Sigmoid colon (tissue), 6 donors: ENCODE measurements at regions not wholly inside any gene's neighbourhood (a gene's known extent, or its start where the extent isn't known, plus 50 kb on each side); places are given as distances from the start of the nearest gene placed in this dataset.

ENCODE experiments used
- DNase-seq: peaks from one replicate; pipeline ENCODE4 v3.0.0-alpha.2; 2019
- H3K27ac ChIP-seq, 4 donors: fragments of 200-600 bp; sonication (generic); one replicate each; pipeline ENCODE4 v1.5.1; 2016 to 2019; ENCODE audit warnings: mild to moderate bottlenecking in 1 of 4
- H3K27me3 ChIP-seq, 3 donors: fragments of 200-600 bp; sonication (generic); one replicate each; pipeline ENCODE4 v1.5.1; 2019; ENCODE audit warnings: mild to moderate bottlenecking in 1 of 3
- H3K36me3 ChIP-seq, 4 donors: fragments of 200-600 bp; sonication (generic); one replicate each; pipeline ENCODE4 v1.5.1; 2016 to 2019
- H3K4me1 ChIP-seq, 4 donors: fragments of 200-600 bp; sonication (generic); one replicate each; pipeline ENCODE4 v1.5.1; 2017 to 2019
- H3K4me3 ChIP-seq, 4 donors: fragments of 200-600 bp; sonication (generic); one replicate each; pipeline ENCODE4 v1.5.1; 2017 to 2019; ENCODE audit warnings: mild to moderate bottlenecking in 2 of 4, moderate library complexity in 1 of 4
- H3K9me3 ChIP-seq, 4 donors: fragments of 200-600 bp in 3 of 4; sonication (generic) in 3 of 4; one replicate each; pipeline versions ENCODE4 v1.5.1 to v1.6.1; 2013 to 2019
- EP300 ChIP-seq, 4 donors: sonication (generic); formaldehyde crosslinking; IDR thresholded peaks; one replicate each; pipeline ENCODE4 v1.6.1; 2017; ENCODE audit warnings: antibody characterized with exemption in 4 of 4
- POLR2A ChIP-seq, 2 donors: fragments of 450-650 bp; IDR thresholded peaks; one replicate each; pipeline ENCODE4 v1.6.1; 2016; ENCODE audit warnings: antibody characterized with exemption in 2 of 2, mild to moderate bottlenecking in 2 of 2, moderate library complexity in 2 of 2
- POLR2AphosphoS5 ChIP-seq, 4 donors: sonication (generic); formaldehyde crosslinking; IDR thresholded peaks; one replicate each; pipeline ENCODE4 v1.6.1; 2017; ENCODE audit warnings: antibody characterized with exemption in 4 of 4
- WGBS, 2 donors: extraction: QIAGEN DNeasy Blood & Tissue Kit; methylation state at CpG; one replicate each; pipeline ENCODE4 v1.1.7; 2013; 5-methylcytosine and 5-hydroxymethylcytosine counted together
- intact Hi-C: fragments of 100-400 bp; cut with DNase I; formaldehyde crosslinking; loops from one replicate; pipeline ENCODE4 v1.15.1; 2023
- TF ChIP-seq, protein P1 (sequence below), 4 experiments: fragments of 450-650 bp in 3 of 4; fragments of 200-600 bp in 1 of 4; IDR thresholded peaks; one replicate each; pipeline ENCODE4 v1.5.1; 2016 to 2019; ENCODE audit warnings: antibody characterized with exemption in 4 of 4, mild to moderate bottlenecking in 3 of 4, moderate library complexity in 2 of 4
- donor health status: healthy with polysubstance abuse.
- donor health status: healthy.

- WGBS, 2 donors, result 87 to 93% methylated on average over 5 of the region's 5 CpGs
- Histone ChIP-seq H3K9me3 (no peaks in the 10 kb centered on the region), H3K4me3 (no peak overlapping the region), H3K27me3 (no peaks in the 10 kb centered on the region), H3K27ac (no peak overlapping the region), H3K4me1 (no peaks in the 10 kb centered on the region), H3K36me3 (no peaks in the 10 kb centered on the region)
- DNase-seq, result no peak
- intact Hi-C loops, result no loop called here
- TF ChIP-seq, protein P1, sequence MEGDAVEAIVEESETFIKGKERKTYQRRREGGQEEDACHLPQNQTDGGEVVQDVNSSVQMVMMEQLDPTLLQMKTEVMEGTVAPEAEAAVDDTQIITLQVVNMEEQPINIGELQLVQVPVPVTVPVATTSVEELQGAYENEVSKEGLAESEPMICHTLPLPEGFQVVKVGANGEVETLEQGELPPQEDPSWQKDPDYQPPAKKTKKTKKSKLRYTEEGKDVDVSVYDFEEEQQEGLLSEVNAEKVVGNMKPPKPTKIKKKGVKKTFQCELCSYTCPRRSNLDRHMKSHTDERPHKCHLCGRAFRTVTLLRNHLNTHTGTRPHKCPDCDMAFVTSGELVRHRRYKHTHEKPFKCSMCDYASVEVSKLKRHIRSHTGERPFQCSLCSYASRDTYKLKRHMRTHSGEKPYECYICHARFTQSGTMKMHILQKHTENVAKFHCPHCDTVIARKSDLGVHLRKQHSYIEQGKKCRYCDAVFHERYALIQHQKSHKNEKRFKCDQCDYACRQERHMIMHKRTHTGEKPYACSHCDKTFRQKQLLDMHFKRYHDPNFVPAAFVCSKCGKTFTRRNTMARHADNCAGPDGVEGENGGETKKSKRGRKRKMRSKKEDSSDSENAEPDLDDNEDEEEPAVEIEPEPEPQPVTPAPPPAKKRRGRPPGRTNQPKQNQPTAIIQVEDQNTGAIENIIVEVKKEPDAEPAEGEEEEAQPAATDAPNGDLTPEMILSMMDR (IDR thresholded peaks at IDR 0.05), result no peak
- no peak for TF ChIP-seq POLR2AphosphoS5 (IDR thresholded peaks at IDR 0.05)
Observed at GRCh38 chr10:130967161-130967560, 344.4 kb downstream of the TCERG1L start.

DNA sequence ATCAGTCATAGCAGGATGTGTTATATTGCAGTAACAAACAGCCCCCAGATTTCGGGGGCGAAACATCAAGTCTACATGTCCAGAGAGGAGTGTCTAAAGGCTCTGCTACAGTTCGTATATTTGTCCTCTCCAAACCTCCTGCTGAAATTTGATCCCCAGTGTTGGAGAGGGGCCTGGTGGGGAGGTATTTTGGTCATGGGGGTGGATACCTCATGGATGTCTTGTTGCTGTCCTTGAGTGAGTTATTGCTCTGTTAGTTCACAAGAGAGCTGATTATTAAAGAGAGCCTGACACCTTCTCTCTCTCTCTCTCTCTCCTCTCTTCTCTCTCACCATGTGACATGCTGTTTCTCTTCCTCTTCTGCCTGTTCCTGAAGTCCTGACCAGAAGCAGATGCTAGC, 343.7 kb downstream of the TCERG1L start:
- DNase-seq, result no peak
- no peaks in the 10 kb centered on the region for H3K9me3 ChIP-seq
- H3K27me3 ChIP-seq, result no peaks in the 10 kb centered on the region
- intact Hi-C loops, result no loop called here
- no peaks in the 10 kb centered on the region for H3K4me1 ChIP-seq
- TF ChIP-seq POLR2AphosphoS5 (IDR thresholded peaks at IDR 0.05) (no peak), POLR2A (IDR thresholded peaks at IDR 0.05) (no peak), EP300 (IDR thresholded peaks at IDR 0.05) (no peak)
- TF ChIP-seq, protein P1 (IDR thresholded peaks at IDR 0.05), result no peak
- H3K27ac ChIP-seq, result no peak overlapping the region
- H3K4me3 ChIP-seq, result no peak overlapping the region
- no peaks in the 10 kb centered on the region for H3K36me3 ChIP-seq
- 66 to 71% methylated on average over 3 of the region's 3 CpGs for WGBS, 2 donors

DNA sequence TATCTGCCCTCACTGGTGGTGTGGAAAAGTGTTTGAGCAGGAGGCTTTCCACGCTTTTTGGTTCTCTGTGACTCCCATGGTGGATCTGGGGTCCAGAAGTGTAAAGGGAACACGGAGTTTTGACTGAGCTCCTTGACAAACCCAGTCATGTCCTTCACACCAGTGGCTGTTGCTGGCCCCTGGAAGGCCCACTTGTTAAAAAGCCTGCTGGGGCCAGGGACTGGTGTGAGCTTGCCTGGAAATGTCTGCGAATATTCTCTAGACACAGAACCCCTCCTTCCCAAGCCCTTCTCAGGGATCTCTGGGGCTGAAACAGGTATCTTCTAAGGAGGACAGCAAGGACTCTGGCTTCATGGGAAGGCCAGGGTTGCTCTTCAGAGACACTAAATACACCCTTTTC, 343.0 kb downstream of the TCERG1L start:
- intact Hi-C loops, result no loop called here
- Histone ChIP-seq H3K9me3 (no peaks in the 10 kb centered on the region), H3K27ac (no peak overlapping the region), H3K4me1 (no peaks in the 10 kb centered on the region), H3K27me3 (no peaks in the 10 kb centered on the region), H3K36me3 (no peaks in the 10 kb centered on the region), H3K4me3 (no peak overlapping the region)
- WGBS, 2 donors, result 62 to 78% methylated on average over 3 of the region's 3 CpGs
- TF ChIP-seq EP300 (IDR thresholded peaks at IDR 0.05), result no peak
- no peak for TF ChIP-seq POLR2A (IDR thresholded peaks at IDR 0.05)
- DNase-seq, result no peak

- H3K27ac ChIP-seq, result no peak overlapping the region
- no peak overlapping the region for H3K4me3 ChIP-seq
- H3K4me1 ChIP-seq, result no peaks in the 10 kb centered on the region
- no peak for DNase-seq
- TF ChIP-seq, protein P1 (IDR thresholded peaks at IDR 0.05), result no peak
- TF ChIP-seq POLR2A (IDR thresholded peaks at IDR 0.05) (no peak), EP300 (IDR thresholded peaks at IDR 0.05) (no peak), POLR2AphosphoS5 (IDR thresholded peaks at IDR 0.05) (no peak)
- WGBS, 2 donors, result 79 to 85% methylated on average over 2 of the region's 2 CpGs
- no peaks in the 10 kb centered on the region for H3K27me3 ChIP-seq
- H3K36me3 ChIP-seq, result no peaks in the 10 kb centered on the region
- intact Hi-C loops, result no loop called here
- H3K9me3 ChIP-seq, result no peaks in the 10 kb centered on the region
Observed at GRCh38 chr10:130968964-130969363, 342.6 kb downstream of the TCERG1L start.

DNA sequence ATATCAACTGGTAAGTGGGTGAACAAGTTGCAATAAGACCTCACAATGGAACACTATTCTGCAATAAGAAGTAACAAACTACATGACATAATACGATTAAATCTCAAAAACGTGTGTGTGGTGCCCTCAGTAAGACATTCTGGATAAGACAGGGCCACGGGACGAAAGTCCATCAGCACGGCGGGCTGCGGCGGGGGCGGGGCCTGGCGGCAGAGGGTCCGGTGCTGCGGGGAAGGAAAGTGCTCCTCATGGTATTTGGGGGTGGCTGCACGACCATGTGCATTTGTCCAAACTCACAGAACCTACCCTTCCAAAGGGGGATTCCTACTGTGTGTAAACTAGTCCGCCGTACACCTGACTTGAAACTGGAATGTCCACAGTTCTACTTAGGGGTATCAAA, 341.8 kb downstream of the TCERG1L start:
- Histone ChIP-seq H3K9me3 (no peaks in the 10 kb centered on the region), H3K27ac (no peak overlapping the region), H3K4me3 (no peak overlapping the region), H3K4me1 (no peaks in the 10 kb centered on the region), H3K36me3 (no peaks in the 10 kb centered on the region), H3K27me3 (no peaks in the 10 kb centered on the region)
- intact Hi-C loops, result no loop called here
- no peak for DNase-seq
- WGBS, 2 donors, result 85 to 88% methylated on average over 15 of the region's 15 CpGs
- TF ChIP-seq POLR2AphosphoS5 (IDR thresholded peaks at IDR 0.05), result no peak
- TF ChIP-seq EP300 (IDR thresholded peaks at IDR 0.05), result no peak
- no peak for TF ChIP-seq POLR2A (IDR thresholded peaks at IDR 0.05)
- TF ChIP-seq, protein P1 (IDR thresholded peaks at IDR 0.05), result no peak
